WTC11 (cell line): ENCODE measurements at regions not wholly inside any gene's neighbourhood (a gene's known extent, or its start where the extent isn't known, plus 50 kb on each side); places are given as distances from the start of the nearest gene placed in this dataset.

Experiments used
- ATAC-seq: fragments of 200-7000 bp; cut with Tn5 transposase; 2 replicates; pipeline ENCODE4 v1.10.0; 2021; ENCODE audit warnings: mild to moderate bottlenecking, moderate library complexity
- CTCF ChIA-PET: fragments of 300-600 bp; sonication (Branson Sonifier 250); formaldehyde crosslinking; loops from one replicate; lab custom pipeline; 2021; ENCODE audit warnings: antibody characterized with exemption; lab: Charles Lee
- POLR2A ChIA-PET: fragments of 350-600 bp; sonication (Branson Sonifier 250); formaldehyde crosslinking; loops from one replicate; lab custom pipeline; 2021; ENCODE audit warnings: antibody characterized with exemption; lab: Charles Lee
- DNase-seq: peaks from one replicate; pipeline ENCODE4 v3.0.0; 2021; ENCODE audit warnings: low spot score
- H3K27ac Mint-ChIP-seq: 2 replicates; pipeline ENCODE4 v1.8.0; 2021; ENCODE audit warnings: mixed read lengths
- H3K27me3 Mint-ChIP-seq: 2 replicates; pipeline ENCODE4 v1.8.0; 2021; ENCODE audit warnings: low read depth, mild to moderate bottlenecking, moderate library complexity, mixed read lengths
- H3K36me3 Mint-ChIP-seq: 2 replicates; pipeline ENCODE4 v1.8.0; 2021; ENCODE audit warnings: mixed read lengths
- H3K4me1 Mint-ChIP-seq: 2 replicates; pipeline ENCODE4 v1.8.0; 2022; ENCODE audit warnings: mixed read lengths
- H3K4me3 Mint-ChIP-seq: 2 replicates; pipeline ENCODE4 v1.8.0; 2021; ENCODE audit warnings: mild to moderate bottlenecking, moderate library complexity, mixed read lengths
- H3K9me3 Mint-ChIP-seq: 2 replicates; pipeline ENCODE4 v1.8.0; 2021; ENCODE audit warnings: mixed read lengths
- ATF3 ChIP-seq: sonication (generic); formaldehyde crosslinking; conservative IDR thresholded peaks from 2 replicates; pipeline ENCODE4 v1.8.1; 2022; ENCODE audit warnings: mild to moderate bottlenecking, missing genetic modification reagents
- CBFB ChIP-seq: sonication (generic); formaldehyde crosslinking; IDR thresholded peaks from 2 replicates; pipeline ENCODE4 v1.8.1; 2022; ENCODE audit warnings: mild to moderate bottlenecking, low read depth, missing genetic modification reagents
- CREM ChIP-seq: sonication (generic); formaldehyde crosslinking; IDR thresholded peaks from 2 replicates; pipeline ENCODE4 v1.8.1; 2022; ENCODE audit warnings: mild to moderate bottlenecking, missing genetic modification reagents, moderate library complexity
- E2F1 ChIP-seq: sonication (generic); formaldehyde crosslinking; IDR thresholded peaks from 2 replicates; pipeline ENCODE4 v1.8.0; 2022; ENCODE audit warnings: mild to moderate bottlenecking, missing genetic modification reagents
- EMX1 ChIP-seq: fragments of 250-450 bp; sonication (Bioruptor Pico); IDR thresholded peaks from 2 replicates; pipeline ENCODE4 v1.8.0; 2021; ENCODE audit warnings: mild to moderate bottlenecking
- ETV6 ChIP-seq: sonication (generic); formaldehyde crosslinking; IDR thresholded peaks from 2 replicates; pipeline ENCODE4 v1.8.1; 2022; ENCODE audit warnings: mild to moderate bottlenecking, missing genetic modification reagents
- FOXP4 ChIP-seq: sonication (generic); formaldehyde crosslinking; IDR thresholded peaks from 2 replicates; pipeline ENCODE4 v1.8.0; 2022; ENCODE audit warnings: mild to moderate bottlenecking, missing genetic modification reagents
- GTF2I ChIP-seq: fragments of 250-450 bp; sonication (Bioruptor Pico); conservative IDR thresholded peaks from 2 replicates; pipeline ENCODE4 v1.4.0; 2021; ENCODE audit warnings: mild to moderate bottlenecking
- HMGA2 ChIP-seq: fragments of 250-450 bp; sonication (Bioruptor Pico); IDR thresholded peaks from 2 replicates; pipeline ENCODE4 v1.4.0; 2021; ENCODE audit warnings: mild to moderate bottlenecking, moderate library complexity
- HMGXB4 ChIP-seq: sonication (generic); formaldehyde crosslinking; IDR thresholded peaks from 2 replicates; pipeline ENCODE4 v1.8.1; 2023; ENCODE audit warnings: mild to moderate bottlenecking, moderate library complexity, missing genetic modification reagents
- KAT7 ChIP-seq: sonication (generic); formaldehyde crosslinking; IDR thresholded peaks from 2 replicates; pipeline ENCODE4 v1.8.1; 2023; ENCODE audit warnings: missing genetic modification reagents, mild to moderate bottlenecking, borderline replicate concordance
- MXD4 ChIP-seq: fragments of 250-450 bp; sonication (Bioruptor Pico); IDR thresholded peaks from 2 replicates; pipeline ENCODE4 v1.8.0; 2021; ENCODE audit warnings: mild to moderate bottlenecking, moderate library complexity, borderline replicate concordance
- MYBL2 ChIP-seq: sonication (generic); formaldehyde crosslinking; IDR thresholded peaks from 2 replicates; pipeline ENCODE4 v1.8.1; 2023; ENCODE audit warnings: mild to moderate bottlenecking, moderate library complexity, missing genetic modification reagents
- NFYB ChIP-seq: sonication (generic); formaldehyde crosslinking; conservative IDR thresholded peaks from 2 replicates; pipeline ENCODE4 v1.8.0; 2022; ENCODE audit warnings: low read depth, missing genetic modification reagents
- NR1H2 ChIP-seq: sonication (generic); formaldehyde crosslinking; IDR thresholded peaks from 2 replicates; pipeline ENCODE4 v1.9.0; 2021; ENCODE audit warnings: mild to moderate bottlenecking, moderate library complexity, missing genetic modification reagents
- SOX15 ChIP-seq: fragments of 250-450 bp; sonication (Bioruptor Pico); IDR thresholded peaks from 2 replicates; pipeline ENCODE4 v1.9.0; 2021; ENCODE audit warnings: mild to moderate bottlenecking
- TCF7 ChIP-seq: sonication (generic); formaldehyde crosslinking; IDR thresholded peaks from 2 replicates; pipeline ENCODE4 v1.8.0; 2022; ENCODE audit warnings: mild to moderate bottlenecking, low read depth, missing genetic modification reagents, moderate library complexity
- USF2 ChIP-seq: sonication (generic); formaldehyde crosslinking; IDR thresholded peaks from 2 replicates; pipeline ENCODE4 v1.8.1; 2023; ENCODE audit warnings: mild to moderate bottlenecking, missing genetic modification reagents, moderate library complexity
- ZBTB21 ChIP-seq: sonication (generic); formaldehyde crosslinking; IDR thresholded peaks from 2 replicates; pipeline ENCODE4 v1.8.1; 2023; ENCODE audit warnings: mild to moderate bottlenecking, missing genetic modification reagents, borderline replicate concordance
- ZNF121 ChIP-seq: sonication (generic); formaldehyde crosslinking; IDR thresholded peaks from 2 replicates; pipeline ENCODE4 v1.8.0; 2023; ENCODE audit warnings: missing genetic modification reagents
- ZNF219 ChIP-seq: sonication (generic); formaldehyde crosslinking; IDR thresholded peaks from 2 replicates; pipeline ENCODE4 v1.8.0; 2023; ENCODE audit warnings: missing genetic modification reagents, mild to moderate bottlenecking, borderline replicate concordance
- ZNF232 ChIP-seq: sonication (generic); formaldehyde crosslinking; IDR thresholded peaks from 2 replicates; pipeline ENCODE4 v1.8.0; 2022; ENCODE audit warnings: mild to moderate bottlenecking, missing genetic modification reagents
- ZNF263 ChIP-seq: sonication (generic); formaldehyde crosslinking; IDR thresholded peaks from 2 replicates; pipeline ENCODE4 v1.8.1; 2022; ENCODE audit warnings: low read depth, mild to moderate bottlenecking, moderate library complexity, missing genetic modification reagents
- ZNF396 ChIP-seq: fragments of 250-450 bp; sonication (Bioruptor Pico); IDR thresholded peaks from 2 replicates; pipeline ENCODE4 v1.8.0; 2021; ENCODE audit warnings: mild to moderate bottlenecking, moderate library complexity, borderline replicate concordance
- TF ChIP-seq, protein P1 (sequence below): sonication (generic); formaldehyde crosslinking; IDR thresholded peaks from 2 replicates; pipeline ENCODE4 v1.8.1; 2023; ENCODE audit warnings: mild to moderate bottlenecking, missing genetic modification reagents
- TF ChIP-seq, protein P2 (sequence below): sonication (generic); formaldehyde crosslinking; IDR thresholded peaks from 2 replicates; pipeline ENCODE4 v1.8.0; 2023; ENCODE audit warnings: missing genetic modification reagents

DNA sequence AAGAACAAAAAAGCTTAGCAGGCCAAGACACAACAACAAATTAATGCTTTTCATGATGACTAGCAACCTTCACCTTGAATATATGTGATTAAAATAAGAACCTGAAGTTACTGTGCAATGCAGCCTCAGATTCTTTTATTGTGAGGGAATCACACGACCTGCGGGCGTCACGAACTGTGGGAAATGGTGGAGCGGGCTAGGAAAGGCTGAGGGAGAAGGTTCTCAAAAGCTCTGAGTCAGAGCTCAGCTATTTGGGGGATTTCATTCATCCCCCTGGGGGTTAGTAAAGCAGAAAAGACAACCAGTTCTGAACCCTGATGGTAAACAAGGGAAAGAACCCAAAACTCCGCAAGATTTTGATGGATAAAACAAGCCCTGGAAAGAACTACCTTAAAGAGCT lies 89.3 kb upstream of the NCKAP5 start:
- Mint-ChIP-seq H3K4me1 (peaks cover 15% of the 10 kb centered on the region), H3K36me3 (no peaks in the 10 kb centered on the region), H3K27me3 (no peaks in the 10 kb centered on the region), H3K4me3 (no peak overlapping the region), H3K9me3 (no peaks in the 10 kb centered on the region)
- DNase-seq, result no peak
- POLR2A ChIA-PET, result no interaction called here
- TF ChIP-seq ATF3 (no peak), ZNF263 (CRISPR knock-in tag) (no peak), ZNF121 (CRISPR knock-in tag) (no peak), FOXP4 (CRISPR knock-in tag) (no peak), MXD4 (CRISPR knock-in tag) (no peak), HMGA2 (CRISPR knock-in tag) (no peak), EMX1 (CRISPR knock-in tag) (no peak), ZNF219 (CRISPR knock-in tag) (no peak), KAT7 (CRISPR knock-in tag) (no peak), HMGXB4 (CRISPR knock-in tag) (no peak), USF2 (CRISPR knock-in tag) (no peak), ZNF232 (CRISPR knock-in tag) (no peak), SOX15 (CRISPR knock-in tag) (no peak), ETV6 (CRISPR knock-in tag) (no peak), ZNF396 (CRISPR knock-in tag) (no peak), TCF7 (CRISPR knock-in tag) (no peak), GTF2I (CRISPR knock-in tag) (no peak), ZBTB21 (no peak)
- TF ChIP-seq, all 79 proteins: peak for 0
- ATAC-seq, result peak; percentile 28; the same call in 1 of the 2 replicates
- H3K27ac Mint-ChIP-seq, result no peak overlapping the region
- CTCF ChIA-PET, result no interaction called here

DNA sequence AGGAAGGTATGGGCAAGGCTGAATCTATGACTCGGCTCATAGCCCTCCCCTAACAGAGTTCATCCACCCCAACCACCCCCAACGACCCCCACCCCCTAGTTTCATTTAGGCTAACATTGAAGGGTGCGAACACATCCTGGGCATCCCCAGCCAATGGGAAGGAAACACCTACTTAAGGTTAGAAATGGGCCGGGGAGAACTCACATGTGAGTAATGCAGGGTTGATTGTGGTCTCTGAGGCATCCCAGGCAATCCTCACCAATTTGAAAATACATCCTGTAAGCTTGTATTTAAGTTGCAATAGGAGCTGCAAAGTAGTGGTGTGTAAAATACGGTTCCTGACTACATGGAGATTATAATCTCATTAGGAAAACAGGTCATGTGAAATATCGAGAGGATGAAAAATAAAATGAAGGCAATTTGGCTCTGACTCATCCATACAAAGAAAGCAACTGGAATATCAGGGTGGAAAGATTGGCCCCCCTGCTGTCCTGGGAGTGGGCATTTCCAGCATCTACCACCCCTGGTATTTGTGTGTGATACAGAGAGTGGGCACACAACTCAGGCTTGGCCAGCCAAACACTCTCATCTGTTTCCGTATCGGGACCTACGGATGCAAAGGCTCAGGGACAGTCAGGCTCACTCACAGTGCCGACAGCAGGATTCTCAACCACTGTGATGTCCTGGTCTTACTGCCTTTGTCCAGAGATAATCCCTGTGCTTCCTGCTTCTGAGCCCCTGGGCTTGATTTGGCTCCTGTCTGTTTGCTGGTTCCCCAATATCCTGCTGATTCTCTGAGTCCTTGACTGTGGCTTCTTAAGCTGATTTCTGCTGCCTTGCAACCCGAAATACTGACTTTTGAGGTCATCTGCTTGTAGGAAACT lies 90.0 kb upstream of the NCKAP5 start:
- DNase-seq (no peak), ATAC-seq (peak; percentile 77)
- POLR2A ChIA-PET, result no interaction called here
- no peak for TF ChIP-seq CBFB (CRISPR knock-in tag)
- no peak for TF ChIP-seq NR1H2 (CRISPR knock-in tag)
- no peak for TF ChIP-seq NFYB
- no peak for TF ChIP-seq E2F1
- TF ChIP-seq, protein P1, sequence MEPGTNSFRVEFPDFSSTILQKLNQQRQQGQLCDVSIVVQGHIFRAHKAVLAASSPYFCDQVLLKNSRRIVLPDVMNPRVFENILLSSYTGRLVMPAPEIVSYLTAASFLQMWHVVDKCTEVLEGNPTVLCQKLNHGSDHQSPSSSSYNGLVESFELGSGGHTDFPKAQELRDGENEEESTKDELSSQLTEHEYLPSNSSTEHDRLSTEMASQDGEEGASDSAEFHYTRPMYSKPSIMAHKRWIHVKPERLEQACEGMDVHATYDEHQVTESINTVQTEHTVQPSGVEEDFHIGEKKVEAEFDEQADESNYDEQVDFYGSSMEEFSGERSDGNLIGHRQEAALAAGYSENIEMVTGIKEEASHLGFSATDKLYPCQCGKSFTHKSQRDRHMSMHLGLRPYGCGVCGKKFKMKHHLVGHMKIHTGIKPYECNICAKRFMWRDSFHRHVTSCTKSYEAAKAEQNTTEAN (CRISPR knock-in tag), result no peak
- no peak for TF ChIP-seq MYBL2
- TF ChIP-seq FOXP4 (CRISPR knock-in tag), result no peak
- TF ChIP-seq, protein P2, sequence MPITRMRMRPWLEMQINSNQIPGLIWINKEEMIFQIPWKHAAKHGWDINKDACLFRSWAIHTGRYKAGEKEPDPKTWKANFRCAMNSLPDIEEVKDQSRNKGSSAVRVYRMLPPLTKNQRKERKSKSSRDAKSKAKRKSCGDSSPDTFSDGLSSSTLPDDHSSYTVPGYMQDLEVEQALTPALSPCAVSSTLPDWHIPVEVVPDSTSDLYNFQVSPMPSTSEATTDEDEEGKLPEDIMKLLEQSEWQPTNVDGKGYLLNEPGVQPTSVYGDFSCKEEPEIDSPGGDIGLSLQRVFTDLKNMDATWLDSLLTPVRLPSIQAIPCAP (CRISPR knock-in tag), result no peak
- no peak for TF ChIP-seq EMX1 (CRISPR knock-in tag)
- no peak for TF ChIP-seq CREM (CRISPR knock-in tag)

More for the DNA sequence above, 90.0 kb upstream of the NCKAP5 start:
- CTCF ChIA-PET, result interaction anchor here (1.4 kb wide), 1 partner anchor 122 kb away, joined by 5 read pairs; no protein-coding TSS in a partner anchor
- Mint-ChIP-seq H3K36me3 (no peaks in the 10 kb centered on the region), H3K4me3 (no peak overlapping the region), H3K4me1 (peaks cover 15% of the 10 kb centered on the region), H3K27me3 (no peaks in the 10 kb centered on the region), H3K9me3 (no peaks in the 10 kb centered on the region), H3K27ac (no peak overlapping the region)
